ENCODE measurements at regions not wholly inside any gene's neighbourhood (a gene's known extent, or its start where the extent isn't known, plus 50 kb on each side); places are given as distances from the start of the nearest gene placed in this dataset.

GRCh38 chr9:108469654-108470053 is 386.1 kb downstream of the ACTL7B start:
- H2BK5ac ChIP-seq (ENCODE audit: low read depth, low read length, poor library complexity, severe bottlenecking), result peak overlapping the region; percentile 28
- POLR2A ChIA-PET (ENCODE audit: unreplicated experiment), result no interaction called here
- in situ Hi-C loops (cut with MboI; ENCODE audit: low sequenced_read_pairs) (no loop called here), intact Hi-C loops (cut with micrococcal nuclease) (loop anchor here (10.0 kb wide), 1 partner anchor 415 kb away; no protein-coding TSS in a partner anchor), dilution Hi-C loops (cut with HindIII; ENCODE audit: low sequenced_read_pairs, unreplicated experiment) (no loop called here)
- peak overlapping the region; percentile 93 for H2AK5ac ChIP-seq (ENCODE audit: low read depth, low read length)
- H3K4me2 ChIP-seq (ENCODE audit: low read depth, low read length), result no peak overlapping the region
- no peak overlapping the region for H3K56ac ChIP-seq (ENCODE audit: extremely low read depth, insufficient read depth, low read length)
- TF ChIP-seq RAD21 (IDR thresholded peaks at IDR 0.05; ENCODE audit: low read length), result no peak
- TF ChIP-seq, protein P1, sequence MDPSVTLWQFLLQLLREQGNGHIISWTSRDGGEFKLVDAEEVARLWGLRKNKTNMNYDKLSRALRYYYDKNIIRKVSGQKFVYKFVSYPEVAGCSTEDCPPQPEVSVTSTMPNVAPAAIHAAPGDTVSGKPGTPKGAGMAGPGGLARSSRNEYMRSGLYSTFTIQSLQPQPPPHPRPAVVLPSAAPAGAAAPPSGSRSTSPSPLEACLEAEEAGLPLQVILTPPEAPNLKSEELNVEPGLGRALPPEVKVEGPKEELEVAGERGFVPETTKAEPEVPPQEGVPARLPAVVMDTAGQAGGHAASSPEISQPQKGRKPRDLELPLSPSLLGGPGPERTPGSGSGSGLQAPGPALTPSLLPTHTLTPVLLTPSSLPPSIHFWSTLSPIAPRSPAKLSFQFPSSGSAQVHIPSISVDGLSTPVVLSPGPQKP (IDR thresholded peaks at IDR 0.05; ENCODE audit: borderline replicate concordance, low read depth, low read length), result no peak
- TF ChIP-seq RCOR1 (IDR thresholded peaks at IDR 0.05; ENCODE audit: insufficient replicate concordance, low read length), result no peak
- no peak for TF ChIP-seq CEBPB (IDR thresholded peaks at IDR 0.05; ENCODE audit: low read depth, low read length)
- no peak for TF ChIP-seq CHD1 (IDR thresholded peaks at IDR 0.05; ENCODE audit: low read depth, low read length)
- TF ChIP-seq FOS (IDR thresholded peaks at IDR 0.05; ENCODE audit: low read depth, low read length), result peak; percentile 79
- H4K8ac ChIP-seq (ENCODE audit: low read depth in 2 of 2, low read length in 2 of 2), result peak overlapping the region in 1 of 2 experiments; percentile 2; a peak in 1 of 4 replicates
- H3K27ac ChIP-seq (ENCODE audit: insufficient read depth, low read length), result peak overlapping the region; percentile 7; the same call in 1 of the 2 replicates
- H2BK120ac ChIP-seq (ENCODE audit: low read depth, low read length), result peak overlapping the region; percentile 50
- peak overlapping the region; percentile 26; the same call in 1 of the 2 replicates for H3K14ac ChIP-seq (replicated peaks; ENCODE audit: low read depth, low read length)
- peak overlapping the region; percentile 40 for H2BK20ac ChIP-seq (ENCODE audit: low read depth, low read length)
- no peaks in the 10 kb centered on the region for H3K36me3 ChIP-seq (ENCODE audit: control insufficient read depth, insufficient read depth, low read length)
- no peaks in the 10 kb centered on the region for H3K9me3 ChIP-seq (ENCODE audit: control insufficient read depth, insufficient read depth, low read length)
- H3K79me1 ChIP-seq (ENCODE audit: low read depth in 1 of 2, low read length in 2 of 2), result no peaks in the 10 kb centered on the region
- H3K9me1 ChIP-seq (ENCODE audit: insufficient read depth, low read length), result peaks cover 11% of the 10 kb centered on the region
- H4K5ac ChIP-seq (ENCODE audit: low read depth, low read length), result no peak overlapping the region
- peak; percentile 43 for ATAC-seq (ENCODE audit: low read depth)
- no peak overlapping the region for H3K23ac ChIP-seq (ENCODE audit: low read depth, low read length)
- CTCF ChIA-PET, result no interaction called here
- no peak overlapping the region for H2AK9ac ChIP-seq (replicated peaks; ENCODE audit: low read depth, low read length, poor library complexity)
- peak overlapping the region; percentile 90; the same call in 2 of the 3 replicates for H2BK15ac ChIP-seq (ENCODE audit: low read depth, low read length)
- H3K4me3 ChIP-seq (ENCODE audit: insufficient read depth, low read depth, low read length), result no peak overlapping the region
- H3K4me1 ChIP-seq (ENCODE audit: control insufficient read depth, insufficient read depth, low read length), result peaks cover 17% of the 10 kb centered on the region
- peak overlapping the region; percentile 22 for H2AFZ ChIP-seq (replicated peaks; ENCODE audit: low read length, poor library complexity)
- H3K27me3 ChIP-seq (ENCODE audit: control insufficient read depth, insufficient read depth, low read length), result no peaks in the 10 kb centered on the region
- no peaks in the 10 kb centered on the region for H4K20me1 ChIP-seq (ENCODE audit: insufficient read depth, low read length)
- peak overlapping the region; percentile 69 for H3K4ac ChIP-seq (ENCODE audit: low read depth, low read length)
- BruUV-seq (replicated peaks), result no TSS peak
- peak overlapping the region; percentile 49 for H4K91ac ChIP-seq (ENCODE audit: insufficient read depth, low read depth, low read length)
- DNase-seq, result peak; percentile 76
- H3K9ac ChIP-seq (ENCODE audit: low read depth, low read length), result no peak overlapping the region
- H3K18ac ChIP-seq (ENCODE audit: low read depth, low read length), result peak overlapping the region; percentile 12; the same call in 1 of the 2 replicates
- WGBS, 2 experiments (ENCODE audit: extremely low coverage in 2 of 2, insufficient read length in 1 of 2), result no CpG with 5 or more reads among the region's 8 CpGs
